ENCODE measurements at regions not wholly inside any gene's neighbourhood (a gene's known extent, or its start where the extent isn't known, plus 50 kb on each side); places are given as distances from the start of the nearest gene placed in this dataset.

GRCh38 chr12:98371419-98371818, 144.0 kb upstream of the TMPO start:
- TF ChIP-seq CTCF (IDR thresholded peaks at IDR 0.05; ENCODE audit: unreplicated experiment), result no peak
- H3K4me3 Mint-ChIP-seq (ENCODE audit: low read depth), result no peak overlapping the region
- no peaks in the 10 kb centered on the region for H3K4me1 Mint-ChIP-seq (ENCODE audit: low read depth)
- no peaks in the 10 kb centered on the region for H3K27me3 Mint-ChIP-seq
- H3K36me3 Mint-ChIP-seq (ENCODE audit: insufficient read depth), result no peaks in the 10 kb centered on the region
- DNase-seq (ENCODE audit: low spot score, unreplicated experiment), result no peak
- no peaks in the 10 kb centered on the region for H3K9me3 Mint-ChIP-seq (ENCODE audit: low read depth)
- H3K27ac Mint-ChIP-seq, result no peak overlapping the region

GRCh38 chr12:98372340-98373024, 142.9 kb upstream of the TMPO start:
- no peaks in the 10 kb centered on the region for H3K9me3 Mint-ChIP-seq (ENCODE audit: low read depth)
- H3K36me3 Mint-ChIP-seq (ENCODE audit: insufficient read depth), result no peaks in the 10 kb centered on the region
- TF ChIP-seq CTCF (IDR thresholded peaks at IDR 0.05; ENCODE audit: unreplicated experiment), result no peak
- no peak overlapping the region for H3K27ac Mint-ChIP-seq
- H3K4me1 Mint-ChIP-seq (ENCODE audit: low read depth), result no peaks in the 10 kb centered on the region
- no peak for DNase-seq (ENCODE audit: low spot score, unreplicated experiment)
- H3K4me3 Mint-ChIP-seq (ENCODE audit: low read depth), result no peak overlapping the region
- no peaks in the 10 kb centered on the region for H3K27me3 Mint-ChIP-seq

- TF ChIP-seq CTCF (IDR thresholded peaks at IDR 0.05; ENCODE audit: unreplicated experiment), result peak; percentile 79
Measured at GRCh38 chr12:98373025-98373554, 142.3 kb upstream of the TMPO start.

GRCh38 chr12:98374007-98374406, 141.4 kb upstream of the TMPO start:
- H3K27me3 Mint-ChIP-seq, result no peaks in the 10 kb centered on the region
- no peaks in the 10 kb centered on the region for H3K9me3 Mint-ChIP-seq (ENCODE audit: low read depth)
- no peak overlapping the region for H3K27ac Mint-ChIP-seq
- H3K4me3 Mint-ChIP-seq (ENCODE audit: low read depth), result no peak overlapping the region
- TF ChIP-seq CTCF (IDR thresholded peaks at IDR 0.05; ENCODE audit: unreplicated experiment), result peak; percentile 38
- H3K36me3 Mint-ChIP-seq (ENCODE audit: insufficient read depth), result no peaks in the 10 kb centered on the region
- H3K4me1 Mint-ChIP-seq (ENCODE audit: low read depth), result no peaks in the 10 kb centered on the region
- DNase-seq (ENCODE audit: low spot score, unreplicated experiment), result no peak

More at GRCh38 chr12:98373025-98373554, 142.3 kb upstream of the TMPO start:
- H3K4me3 Mint-ChIP-seq (ENCODE audit: low read depth), result no peak overlapping the region
- no peaks in the 10 kb centered on the region for H3K4me1 Mint-ChIP-seq (ENCODE audit: low read depth)
- DNase-seq (ENCODE audit: low spot score, unreplicated experiment), result no peak
- H3K9me3 Mint-ChIP-seq (ENCODE audit: low read depth), result no peaks in the 10 kb centered on the region
- no peaks in the 10 kb centered on the region for H3K27me3 Mint-ChIP-seq
- H3K36me3 Mint-ChIP-seq (ENCODE audit: insufficient read depth), result no peaks in the 10 kb centered on the region
- no peak overlapping the region for H3K27ac Mint-ChIP-seq

GRCh38 chr12:98379106-98379505, 136.3 kb upstream of the TMPO start:
- Mint-ChIP-seq H3K36me3 (ENCODE audit: insufficient read depth) (no peaks in the 10 kb centered on the region), H3K27ac (no peak overlapping the region), H3K27me3 (no peaks in the 10 kb centered on the region), H3K4me1 (ENCODE audit: low read depth) (peaks cover 8% of the 10 kb centered on the region), H3K4me3 (ENCODE audit: low read depth) (no peak overlapping the region), H3K9me3 (ENCODE audit: low read depth) (peaks cover 13% of the 10 kb centered on the region)
- DNase-seq (ENCODE audit: low spot score, unreplicated experiment), result no peak
- TF ChIP-seq CTCF (IDR thresholded peaks at IDR 0.05; ENCODE audit: unreplicated experiment), result no peak

Measured in progenitor cell of endocrine pancreas (in vitro differentiated cells).